ENCODE measurements at regions not wholly inside any gene's neighbourhood (a gene's known extent, or its start where the extent isn't known, plus 50 kb on each side); places are given as distances from the start of the nearest gene placed in this dataset.

GRCh38 chr13:33971562-33971819 is 153.5 kb downstream of the RFC3 start:
- no peak for TF ChIP-seq POLR2AphosphoS5 (IDR thresholded peaks at IDR 0.05)
- no peak for TF ChIP-seq CTCF (IDR thresholded peaks at IDR 0.05)
- TF ChIP-seq POLR2A (IDR thresholded peaks at IDR 0.05), result no peak

Data from gastroesophageal sphincter (tissue), 3 donors.